K562 (cell line): ENCODE measurements at regions not wholly inside any gene's neighbourhood (a gene's known extent, or its start where the extent isn't known, plus 50 kb on each side); places are given as distances from the start of the nearest gene placed in this dataset.

Experiments
- ATAC-seq: fragments of 200-7000 bp; cut with Tn5 transposase; 3 replicates; pipeline ENCODE4 v1.9.1; 2020; ENCODE audit warnings: moderate library complexity
- BruUV-seq: library from RNA; stranded (reverse); fragments of 400-500 nt; replicated peaks from 2 replicates; lab custom pipeline; 2021; lab: Mats Ljungman, UMichigan
- CTCF ChIA-PET: fragments of 300-600 bp; formaldehyde crosslinking; extraction: SDS; loops from one replicate; lab custom pipeline; 2021; ENCODE audit warnings: low intra/inter-chr PET ratio; lab: Yijun Ruan, JAX
- POLR2A ChIA-PET: fragments of 300-600, 350-650 bp; sonication (Branson Sonifier 250); formaldehyde crosslinking; extraction: SDS; loops from one replicate; lab custom pipeline; 2021; ENCODE audit warnings: antibody characterized with exemption, inconsistent platforms; lab: Yijun Ruan, JAX
- DNase-seq, 4 experiments: peaks; one replicate each; pipeline versions ENCODE4 v3.0.0 to v3.0.0-alpha.2; 2011 to 2018; ENCODE audit warnings: low spot score in 3 of 4, mixed read lengths in 3 of 4; ENCODE audit errors: extremely low read depth in 1 of 4
- FAIRE-seq: peaks from 2 replicates; lab custom pipeline; 2011; peaks lifted over from hg19 to GRCh38; lab: Jason Lieb, UNC
- H2AFZ ChIP-seq: 2 replicates; pipeline ENCODE4 v1.6.0; 2011; ENCODE audit warnings: low read depth, low read length, control low read depth, inconsistent platforms
- H3K27ac ChIP-seq: fragments of 200-600 bp; 3 replicates; pipeline ENCODE4 v1.8.0; 2011; ENCODE audit warnings: low read depth, mild to moderate bottlenecking, control low read depth, inconsistent platforms, low read length, moderate library complexity, mixed read lengths; ENCODE audit errors: extremely low read depth
- H3K27me3 ChIP-seq, 2 experiments: fragments of 300-600 bp in 1 of 2; 2 replicates in 1 of 2; 3 replicates in 1 of 2; pipeline versions ENCODE4 v1.6.0 to v1.8.0; 2011; ENCODE audit warnings: inconsistent platforms in 2 of 2, low read length in 2 of 2, mild to moderate bottlenecking in 1 of 2, mixed read lengths in 1 of 2, moderate library complexity in 1 of 2; ENCODE audit not compliant: control insufficient read depth in 2 of 2, insufficient read depth in 2 of 2
- H3K36me3 ChIP-seq: fragments of 300-600 bp; 3 replicates; pipeline ENCODE4 v1.8.0; 2011; ENCODE audit warnings: mild to moderate bottlenecking, low read length, inconsistent platforms; ENCODE audit not compliant: control insufficient read depth, insufficient read depth
- H3K4me1 ChIP-seq, 2 experiments: fragments of 200-600 bp in 1 of 2; replicated peaks in 1 of 2; 2 replicates in 1 of 2; 3 replicates in 1 of 2; pipeline versions ENCODE4 v1.5.1 to v1.8.0; 2011; ENCODE audit warnings: inconsistent platforms in 2 of 2, low read length in 2 of 2, mild to moderate bottlenecking in 1 of 2, mixed read lengths in 1 of 2, moderate library complexity in 1 of 2; ENCODE audit not compliant: control insufficient read depth in 2 of 2, insufficient read depth in 2 of 2
- H3K4me2 ChIP-seq: 2 replicates; pipeline ENCODE4 v1.6.1; 2011; ENCODE audit warnings: low read length, control low read depth, inconsistent platforms, mixed read lengths; ENCODE audit not compliant: insufficient read depth
- H3K4me3 ChIP-seq: fragments of 200-600 bp; sonication (generic), shearing (Covaris generic); 2 replicates; pipeline ENCODE4 v1.5.1; 2016; ENCODE audit warnings: control low read depth, inconsistent platforms
- H3K79me2 ChIP-seq: fragments of 200-600 bp; 3 replicates; pipeline ENCODE4 v1.8.0; 2011; ENCODE audit warnings: low read length, inconsistent platforms; ENCODE audit not compliant: control insufficient read depth, insufficient read depth
- H3K9ac ChIP-seq, 2 experiments: 2 replicates each; pipeline versions ENCODE4 v1.6.0 to v1.6.1; 2011; ENCODE audit warnings: low read depth in 2 of 2, low read length in 2 of 2, control low read depth in 1 of 2, inconsistent platforms in 1 of 2, mild to moderate bottlenecking in 1 of 2, mixed read lengths in 1 of 2; ENCODE audit not compliant: insufficient read depth in 1 of 2
- H3K9me1 ChIP-seq: one replicate; pipeline ENCODE4 v1.6.0; 2011; ENCODE audit warnings: inconsistent platforms, mild to moderate bottlenecking, low read length, moderate library complexity; ENCODE audit not compliant: control insufficient read depth, insufficient read depth
- H3K9me3 ChIP-seq: replicated peaks from 2 replicates; pipeline ENCODE4 v1.5.1; 2011; ENCODE audit warnings: low read depth, low read length, inconsistent platforms; ENCODE audit not compliant: control insufficient read depth, insufficient read depth
- H4K20me1 ChIP-seq: replicated peaks from 2 replicates; pipeline ENCODE4 v1.6.1; 2011; ENCODE audit warnings: low read length, inconsistent platforms, mixed read lengths; ENCODE audit not compliant: control insufficient read depth, insufficient read depth
- E2F4 ChIP-seq: sonication (generic); formaldehyde crosslinking; IDR thresholded peaks from 2 replicates; pipeline ENCODE4 v1.8.0; 2022; ENCODE audit warnings: mild to moderate bottlenecking, low read depth, missing genetic modification reagents
- ETV5 ChIP-seq: sonication (generic); formaldehyde crosslinking; IDR thresholded peaks from 2 replicates; pipeline ENCODE4 v1.4.0; 2020; ENCODE audit warnings: low read depth, mild to moderate bottlenecking, missing genetic modification reagents
- FOXK1 ChIP-seq: sonication (generic); formaldehyde crosslinking; IDR thresholded peaks from 2 replicates; pipeline ENCODE4 v1.8.0; 2022; ENCODE audit warnings: missing genetic modification reagents, mild to moderate bottlenecking, borderline replicate concordance
- HDAC2 ChIP-seq: fragments of 450-650 bp; IDR thresholded peaks from 2 replicates; pipeline ENCODE4 v1.6.1; 2016; ENCODE audit warnings: mild to moderate bottlenecking
- HDAC6 ChIP-seq: IDR thresholded peaks from 2 replicates; pipeline ENCODE4 v1.6.1; 2012; ENCODE audit warnings: low read depth, mild to moderate bottlenecking, control low read depth, inconsistent platforms, low read length, moderate library complexity
- IRF2 ChIP-seq: sonication (generic); formaldehyde crosslinking; IDR thresholded peaks from 2 replicates; pipeline ENCODE4 v1.8.1; 2022; ENCODE audit warnings: mild to moderate bottlenecking, missing genetic modification reagents
- PRMT5 ChIP-seq: sonication (generic); formaldehyde crosslinking; IDR thresholded peaks from 2 replicates; pipeline ENCODE4 v1.5.0; 2020; ENCODE audit warnings: missing genetic modification reagents
- RERE ChIP-seq: sonication (generic); formaldehyde crosslinking; IDR thresholded peaks from 2 replicates; pipeline ENCODE4 v1.8.0; 2023; ENCODE audit warnings: missing genetic modification reagents, mild to moderate bottlenecking, borderline replicate concordance
- TGIF2 ChIP-seq: sonication (generic); formaldehyde crosslinking; IDR thresholded peaks from 2 replicates; pipeline ENCODE4 v1.8.1; 2022; ENCODE audit warnings: mild to moderate bottlenecking, missing genetic modification reagents, moderate library complexity
- XRCC5 ChIP-seq: fragments of 200-400 bp; formaldehyde crosslinking; IDR thresholded peaks from 2 replicates; pipeline ENCODE4 v1.6.1; 2017; ENCODE audit warnings: low read depth, mild to moderate bottlenecking, low read length
- ZNF124 ChIP-seq: sonication (generic); formaldehyde crosslinking; IDR thresholded peaks from 2 replicates; pipeline ENCODE4 v1.8.1; 2022; ENCODE audit warnings: missing genetic modification reagents
- WGBS: fragments of 100-300 bp; shearing (Covaris generic); methylation state at CpG from one replicate; pipeline ENCODE4 v1.1.6; 2016; ENCODE audit warnings: low coverage, mixed read lengths; ENCODE audit not compliant: insufficient coverage; ENCODE audit errors: missing lambda C conversion rate; 5-methylcytosine and 5-hydroxymethylcytosine counted together
- in situ Hi-C: fragments of 300-500 bp; cut with MboI; formaldehyde crosslinking; loops from 4 replicates; pipeline ENCODE4 v1.15.0; 2018; ENCODE audit warnings: inconsistent platforms, mixed read lengths
- intact Hi-C: fragments of 100-400 bp; cut with micrococcal nuclease; formaldehyde crosslinking; loops from 2 replicates; pipeline ENCODE4 v1.14.2; 2022
- TF ChIP-seq, protein P1 (sequence below): sonication (generic); formaldehyde crosslinking; IDR thresholded peaks from 2 replicates; pipeline ENCODE4 v1.8.1; 2022; ENCODE audit warnings: missing genetic modification reagents
- TF ChIP-seq, protein P2 (sequence below): fragments of 250-450 bp; sonication (Bioruptor Pico); IDR thresholded peaks from 2 replicates; pipeline ENCODE4 v1.8.0; 2022; ENCODE audit warnings: inconsistent platforms, mild to moderate bottlenecking, moderate library complexity, borderline replicate concordance

GRCh38 chr6:56759521-56759920, 116.8 kb upstream of the DST start (continued):
- TF ChIP-seq RERE = no peak
- TF ChIP-seq, all 486 proteins: peak for 0

DNA sequence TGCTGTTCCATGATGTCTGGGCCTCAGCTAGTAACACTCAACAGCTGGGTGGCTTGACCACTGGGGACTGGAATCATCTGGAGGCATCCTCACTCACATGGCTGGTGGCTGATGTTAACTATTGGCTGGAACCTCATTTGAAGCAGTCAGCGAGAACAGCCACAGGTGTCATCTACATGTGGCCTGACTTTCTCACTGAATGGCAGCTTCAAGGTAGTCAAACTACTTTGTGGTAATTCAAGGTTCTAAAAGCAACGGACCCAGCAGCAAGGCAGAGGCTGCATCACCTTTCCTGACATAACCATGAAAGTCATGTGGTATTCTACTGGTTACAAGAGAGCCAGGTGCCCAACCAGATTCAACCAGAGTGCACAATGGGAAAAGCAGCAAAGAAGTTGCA, 115.9 kb upstream of the DST start:
- in situ Hi-C loops (no loop called here), intact Hi-C loops (no loop called here)
- Histone ChIP-seq H3K4me2 (no peak overlapping the region), H2AFZ (no peak overlapping the region), H3K79me2 (no peaks in the 10 kb centered on the region), H3K4me1 (no peaks in the 10 kb centered on the region), H3K4me3 (no peak overlapping the region), H3K27ac (no peak overlapping the region), H3K9ac (no peak overlapping the region), H4K20me1 (0 out of 2 replicates have a peak, but pooled peaks cover 5% of the 10 kb centered on the region), H3K27me3 (no peaks in the 10 kb centered on the region), H3K9me1 (no peaks in the 10 kb centered on the region), H3K9me3 (no peaks in the 10 kb centered on the region), H3K36me3 (no peaks in the 10 kb centered on the region)
- CTCF ChIA-PET = no interaction called here
- ATAC-seq = no peak
- POLR2A ChIA-PET = no interaction called here
- BruUV-seq = no TSS peak
- DNase-seq = no peak
- 0% methylated on average over 2 of the region's 2 CpGs for WGBS
- no peak for FAIRE-seq
- no peak for TF ChIP-seq HDAC2
- no peak for TF ChIP-seq E2F4 (CRISPR knock-in tag)
- TF ChIP-seq PRMT5 (CRISPR knock-in tag) = no peak
- TF ChIP-seq, protein P1, sequence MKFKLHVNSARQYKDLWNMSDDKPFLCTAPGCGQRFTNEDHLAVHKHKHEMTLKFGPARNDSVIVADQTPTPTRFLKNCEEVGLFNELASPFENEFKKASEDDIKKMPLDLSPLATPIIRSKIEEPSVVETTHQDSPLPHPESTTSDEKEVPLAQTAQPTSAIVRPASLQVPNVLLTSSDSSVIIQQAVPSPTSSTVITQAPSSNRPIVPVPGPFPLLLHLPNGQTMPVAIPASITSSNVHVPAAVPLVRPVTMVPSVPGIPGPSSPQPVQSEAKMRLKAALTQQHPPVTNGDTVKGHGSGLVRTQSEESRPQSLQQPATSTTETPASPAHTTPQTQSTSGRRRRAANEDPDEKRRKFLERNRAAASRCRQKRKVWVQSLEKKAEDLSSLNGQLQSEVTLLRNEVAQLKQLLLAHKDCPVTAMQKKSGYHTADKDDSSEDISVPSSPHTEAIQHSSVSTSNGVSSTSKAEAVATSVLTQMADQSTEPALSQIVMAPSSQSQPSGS (CRISPR knock-in tag) = no peak
- TF ChIP-seq, protein P2, sequence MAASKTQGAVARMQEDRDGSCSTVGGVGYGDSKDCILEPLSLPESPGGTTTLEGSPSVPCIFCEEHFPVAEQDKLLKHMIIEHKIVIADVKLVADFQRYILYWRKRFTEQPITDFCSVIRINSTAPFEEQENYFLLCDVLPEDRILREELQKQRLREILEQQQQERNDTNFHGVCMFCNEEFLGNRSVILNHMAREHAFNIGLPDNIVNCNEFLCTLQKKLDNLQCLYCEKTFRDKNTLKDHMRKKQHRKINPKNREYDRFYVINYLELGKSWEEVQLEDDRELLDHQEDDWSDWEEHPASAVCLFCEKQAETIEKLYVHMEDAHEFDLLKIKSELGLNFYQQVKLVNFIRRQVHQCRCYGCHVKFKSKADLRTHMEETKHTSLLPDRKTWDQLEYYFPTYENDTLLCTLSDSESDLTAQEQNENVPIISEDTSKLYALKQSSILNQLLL (CRISPR knock-in tag) = no peak
- no peak for TF ChIP-seq ETV5 (CRISPR knock-in tag)
- TF ChIP-seq XRCC5 = no peak
- TF ChIP-seq HDAC6 = no peak
- no peak for TF ChIP-seq ZNF124 (CRISPR knock-in tag)
- no peak for TF ChIP-seq FOXK1 (CRISPR knock-in tag)
- TF ChIP-seq IRF2 (CRISPR knock-in tag) = no peak
- no peak for TF ChIP-seq TGIF2 (CRISPR knock-in tag)
